NB4 (cell line): ENCODE measurements at regions not wholly inside any gene's neighbourhood (a gene's known extent, or its start where the extent isn't known, plus 50 kb on each side); places are given as distances from the start of the nearest gene placed in this dataset.

Experiments
- DNase-seq: peaks from one replicate; pipeline ENCODE4 v3.0.0; 2010; ENCODE audit warnings: low read depth
- H3K4me3 ChIP-seq: one replicate; pipeline ENCODE4 v1.5.1; 2011; ENCODE audit warnings: mild to moderate bottlenecking, low read depth, low read length, moderate library complexity
- CTCF ChIP-seq: IDR thresholded peaks from one replicate; pipeline ENCODE4 v1.5.1; 2012; ENCODE audit warnings: low read depth, low read length
- MAX ChIP-seq: IDR thresholded peaks from 2 replicates; pipeline ENCODE4 v1.6.1; 2011; ENCODE audit warnings: low read depth, low read length
- MYC ChIP-seq: IDR thresholded peaks from 2 replicates; pipeline ENCODE4 v1.6.1; 2011; ENCODE audit warnings: low read depth, low read length
- POLR2A ChIP-seq: IDR thresholded peaks from 2 replicates; pipeline ENCODE4 v1.6.1; 2011; ENCODE audit warnings: mild to moderate bottlenecking; ENCODE audit not compliant: insufficient read length; ENCODE audit errors: extremely low read depth

- TF ChIP-seq CTCF (no peak), POLR2A (no peak), MAX (no peak), MYC (no peak)
- DNase-seq: no peak
- no peak overlapping the region for H3K4me3 ChIP-seq
Measured at GRCh38 chr14:104393199-104393897, 186.2 kb upstream of the C14orf180 start.

- H3K4me3 ChIP-seq: no peak overlapping the region
- DNase-seq: peak; percentile 56
Measured at GRCh38 chr14:104393898-104394381, 185.6 kb upstream of the C14orf180 start.

GRCh38 chr14:104394409-104394851 is 185.1 kb upstream of the C14orf180 start:
- DNase-seq: no peak
- TF ChIP-seq MAX: no peak
- TF ChIP-seq POLR2A: no peak
- no peak for TF ChIP-seq CTCF
- no peak for TF ChIP-seq MYC
- no peak overlapping the region for H3K4me3 ChIP-seq

More at GRCh38 chr14:104393898-104394381, 185.6 kb upstream of the C14orf180 start:
- TF ChIP-seq MAX: no peak
- no peak for TF ChIP-seq CTCF
- no peak for TF ChIP-seq POLR2A
- no peak for TF ChIP-seq MYC

- H3K4me3 ChIP-seq: no peak overlapping the region
- no peak for DNase-seq
- TF ChIP-seq CTCF (no peak), MAX (no peak), MYC (no peak), POLR2A (no peak)
Measured at GRCh38 chr14:104395276-104395675, 184.3 kb upstream of the C14orf180 start.

GRCh38 chr14:104395941-104396681 is 183.5 kb upstream of the C14orf180 start:
- no peak overlapping the region for H3K4me3 ChIP-seq
- TF ChIP-seq MYC: no peak
- no peak for TF ChIP-seq MAX
- no peak for TF ChIP-seq CTCF
- DNase-seq: no peak
